Stomach (tissue), 8 donors: ENCODE measurements at regions not wholly inside any gene's neighbourhood (a gene's known extent, or its start where the extent isn't known, plus 50 kb on each side); places are given as distances from the start of the nearest gene placed in this dataset.

Experiments
- DNase-seq, 2 donors: peaks; one replicate each; pipeline versions ENCODE4 v3.0.0 to v3.0.0-alpha.2; 2013 to 2019
- H3K27ac ChIP-seq, 5 donors: fragments of 200-600 bp in 4 of 5; sonication (generic) in 4 of 5; one replicate each; pipeline ENCODE4 v1.5.1; 2013 to 2019; ENCODE audit warnings: mild to moderate bottlenecking in 1 of 5, moderate library complexity in 1 of 5
- H3K27me3 ChIP-seq, 3 donors: fragments of 200-600 bp; sonication (generic); one replicate each; pipeline ENCODE4 v1.5.1; 2017 to 2019; ENCODE audit warnings: mixed run types in 1 of 3
- H3K36me3 ChIP-seq, 4 donors: fragments of 200-600 bp; sonication (generic); 1 replicate in 3 of 4; 2 replicates in 1 of 4; pipeline ENCODE4 v1.5.1; 2016 to 2019
- H3K4me1 ChIP-seq, 4 donors: fragments of 200-600 bp; sonication (generic); one replicate each; pipeline ENCODE4 v1.5.1; 2016 to 2019
- H3K4me3 ChIP-seq, 4 donors: fragments of 200-600 bp; sonication (generic) in 3 of 4; one replicate each; pipeline ENCODE4 v1.5.1; 2016 to 2019; ENCODE audit warnings: mild to moderate bottlenecking in 1 of 4
- H3K9me3 ChIP-seq, 4 donors: fragments of 200-600 bp; sonication (generic); one replicate each; pipeline ENCODE4 v1.5.1; 2016 to 2019
- EP300 ChIP-seq: sonication (generic); formaldehyde crosslinking; IDR thresholded peaks from one replicate; pipeline ENCODE4 v1.6.1; 2017; ENCODE audit warnings: antibody characterized with exemption
- POLR2A ChIP-seq, 4 donors: fragments of 450-650 bp; IDR thresholded peaks; one replicate each; pipeline ENCODE4 v1.6.1; 2016; ENCODE audit warnings: antibody characterized with exemption in 4 of 4, control low read depth in 2 of 4, mild to moderate bottlenecking in 1 of 4, moderate library complexity in 1 of 4
- POLR2AphosphoS5 ChIP-seq, 3 donors: sonication (generic); formaldehyde crosslinking; IDR thresholded peaks; one replicate each; pipeline ENCODE4 v1.6.1; 2016; ENCODE audit warnings: antibody characterized with exemption in 3 of 3
- WGBS, 5 donors: extraction: QIAGEN DNeasy Blood & Tissue Kit in 3 of 5; methylation state at CpG; one replicate each; pipeline versions ENCODE4 v1.1.5 to v1.1.7; 2013 to 2018; 5-methylcytosine and 5-hydroxymethylcytosine counted together
- intact Hi-C: fragments of 100-400 bp; cut with DNase I; formaldehyde crosslinking; loops from one replicate; pipeline ENCODE4 v1.15.1; 2023; ENCODE audit warnings: low total_unique reads
- TF ChIP-seq, protein P1 (sequence below), 7 experiments: fragments of 450-650 bp in 4 of 7; fragments of 200-600 bp in 3 of 7; sonication (generic) in 3 of 7; IDR thresholded peaks; one replicate each; pipeline ENCODE4 v1.5.1; 2016 to 2019; ENCODE audit warnings: antibody characterized with exemption in 7 of 7, control low read depth in 2 of 7, mild to moderate bottlenecking in 1 of 7
- donor health status: healthy with polysubstance abuse.
- donor health status: Bipolar disorder and iron deficiency.
- donor health status: healthy.

DNA sequence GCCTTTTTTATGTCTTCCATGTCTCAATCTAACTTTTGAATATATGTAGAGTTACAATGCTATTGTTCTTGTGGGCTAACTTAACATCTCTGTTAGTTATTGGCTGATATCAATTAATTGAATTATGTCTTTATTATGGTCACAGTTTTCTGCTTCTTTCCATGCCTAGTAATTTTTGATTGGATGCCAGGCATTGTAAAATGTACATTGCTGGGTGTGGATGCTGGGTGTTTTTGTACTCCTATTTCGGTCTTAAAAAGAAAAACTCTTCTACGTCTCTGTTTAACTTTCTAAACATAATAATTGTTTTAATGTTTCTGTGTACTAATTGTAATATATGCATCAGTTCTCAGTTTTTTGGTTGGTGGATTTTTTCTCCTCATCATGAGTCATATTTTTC, 296.1 kb upstream of the PRICKLE1 start:
- no peak for TF ChIP-seq POLR2A (IDR thresholded peaks at IDR 0.05)
- no peak for TF ChIP-seq POLR2AphosphoS5 (IDR thresholded peaks at IDR 0.05)
- TF ChIP-seq EP300 = no peak
- TF ChIP-seq, protein P1, sequence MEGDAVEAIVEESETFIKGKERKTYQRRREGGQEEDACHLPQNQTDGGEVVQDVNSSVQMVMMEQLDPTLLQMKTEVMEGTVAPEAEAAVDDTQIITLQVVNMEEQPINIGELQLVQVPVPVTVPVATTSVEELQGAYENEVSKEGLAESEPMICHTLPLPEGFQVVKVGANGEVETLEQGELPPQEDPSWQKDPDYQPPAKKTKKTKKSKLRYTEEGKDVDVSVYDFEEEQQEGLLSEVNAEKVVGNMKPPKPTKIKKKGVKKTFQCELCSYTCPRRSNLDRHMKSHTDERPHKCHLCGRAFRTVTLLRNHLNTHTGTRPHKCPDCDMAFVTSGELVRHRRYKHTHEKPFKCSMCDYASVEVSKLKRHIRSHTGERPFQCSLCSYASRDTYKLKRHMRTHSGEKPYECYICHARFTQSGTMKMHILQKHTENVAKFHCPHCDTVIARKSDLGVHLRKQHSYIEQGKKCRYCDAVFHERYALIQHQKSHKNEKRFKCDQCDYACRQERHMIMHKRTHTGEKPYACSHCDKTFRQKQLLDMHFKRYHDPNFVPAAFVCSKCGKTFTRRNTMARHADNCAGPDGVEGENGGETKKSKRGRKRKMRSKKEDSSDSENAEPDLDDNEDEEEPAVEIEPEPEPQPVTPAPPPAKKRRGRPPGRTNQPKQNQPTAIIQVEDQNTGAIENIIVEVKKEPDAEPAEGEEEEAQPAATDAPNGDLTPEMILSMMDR (IDR thresholded peaks at IDR 0.05) = no peak
- intact Hi-C loops = no loop called here
- H3K4me3 ChIP-seq = no peak overlapping the region

GRCh38 chr12:42884116-42884515, 294.6 kb upstream of the PRICKLE1 start:
- TF ChIP-seq, protein P1 (IDR thresholded peaks at IDR 0.05) = no peak
- TF ChIP-seq POLR2A (IDR thresholded peaks at IDR 0.05) = no peak
- TF ChIP-seq EP300 = no peak
- TF ChIP-seq POLR2AphosphoS5 (IDR thresholded peaks at IDR 0.05) = no peak
- Histone ChIP-seq H3K4me1 (no peaks in the 10 kb centered on the region), H3K27me3 (no peaks in the 10 kb centered on the region), H3K4me3 (no peak overlapping the region), H3K36me3 (no peaks in the 10 kb centered on the region), H3K9me3 (no peaks in the 10 kb centered on the region), H3K27ac (no peak overlapping the region)
- WGBS, 5 donors = 81 to 92% (median 90%) methylated on average over 4 of the region's 4 CpGs
- DNase-seq = no peak
- intact Hi-C loops = no loop called here

More for the DNA sequence above, 296.1 kb upstream of the PRICKLE1 start:
- no peaks in the 10 kb centered on the region for H3K27me3 ChIP-seq
- H3K9me3 ChIP-seq = no peaks in the 10 kb centered on the region
- no peaks in the 10 kb centered on the region for H3K4me1 ChIP-seq
- H3K27ac ChIP-seq = no peak overlapping the region
- 84 to 92% (median 90%) methylated on average over 2 of the region's 2 CpGs for WGBS, 5 donors
- no peaks in the 10 kb centered on the region for H3K36me3 ChIP-seq
- no peak for DNase-seq

DNA sequence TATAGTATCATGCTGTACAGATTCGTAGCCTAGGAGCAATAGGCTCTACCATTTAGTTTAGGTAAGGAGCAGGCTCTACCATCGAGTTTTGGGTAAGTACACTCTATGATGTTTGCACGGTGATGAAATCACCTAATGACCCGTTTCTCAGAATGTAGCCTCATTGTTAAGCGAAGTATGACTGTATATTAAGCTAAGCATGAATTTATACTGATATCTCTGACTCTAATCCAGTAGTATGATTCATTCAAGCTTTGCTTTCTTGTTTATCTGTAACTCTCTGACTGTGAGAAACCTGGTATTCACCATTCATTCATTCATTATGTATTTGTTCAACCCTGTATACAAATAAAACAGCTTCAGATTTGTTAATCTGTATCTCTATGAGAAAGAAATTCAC, 283.9 kb upstream of the PRICKLE1 start:
- Histone ChIP-seq H3K4me3 (no peak overlapping the region), H3K4me1 (no peaks in the 10 kb centered on the region), H3K27me3 (no peaks in the 10 kb centered on the region), H3K9me3 (no peaks in the 10 kb centered on the region), H3K27ac (no peak overlapping the region), H3K36me3 (no peaks in the 10 kb centered on the region)
- intact Hi-C loops = no loop called here
- 62 to 68% (median 64%) methylated on average over 5 of the region's 5 CpGs for WGBS, 5 donors
- no peak for DNase-seq
- TF ChIP-seq POLR2A (IDR thresholded peaks at IDR 0.05) (no peak), POLR2AphosphoS5 (IDR thresholded peaks at IDR 0.05) (no peak), EP300 (no peak)
- TF ChIP-seq, protein P1 (IDR thresholded peaks at IDR 0.05) = no peak

- TF ChIP-seq POLR2A (IDR thresholded peaks at IDR 0.05) (no peak), POLR2AphosphoS5 (IDR thresholded peaks at IDR 0.05) (no peak), EP300 (no peak)
- TF ChIP-seq, protein P1 (IDR thresholded peaks at IDR 0.05) = no peak
- H3K4me3 ChIP-seq = no peak overlapping the region
- no peaks in the 10 kb centered on the region for H3K36me3 ChIP-seq
- no peaks in the 10 kb centered on the region for H3K9me3 ChIP-seq
- no peaks in the 10 kb centered on the region for H3K4me1 ChIP-seq
- no peaks in the 10 kb centered on the region for H3K27me3 ChIP-seq
- 52 to 83% (median 80%) methylated on average over 3 of the region's 3 CpGs for WGBS, 5 donors
- no peak overlapping the region for H3K27ac ChIP-seq
- no peak for DNase-seq
- intact Hi-C loops = no loop called here
Measured at GRCh38 chr12:42871816-42872215, 282.3 kb upstream of the PRICKLE1 start.
